ENCODE measurements at regions not wholly inside any gene's neighbourhood (a gene's known extent, or its start where the extent isn't known, plus 50 kb on each side); places are given as distances from the start of the nearest gene placed in this dataset.

GRCh38 chr10:130627346-130628045 lies 491.3 kb downstream of the GLRX3 start:
- intact Hi-C loops (cut with DNase I; ENCODE audit: low total_unique reads): no loop called here
- H3K36me3 ChIP-seq: no peaks in the 10 kb centered on the region
- TF ChIP-seq POLR2A (IDR thresholded peaks at IDR 0.05) (no peak), POLR2AphosphoS5 (IDR thresholded peaks at IDR 0.05) (no peak), CTCF (IDR thresholded peaks at IDR 0.05) (no peak)
- peaks cover 0 to 4% of the 10 kb centered on the region in 2 donors for H3K27me3 ChIP-seq
- no peak overlapping the region for H3K4me3 ChIP-seq
- H3K27ac ChIP-seq: no peak overlapping the region
- no peaks in the 10 kb centered on the region for H3K4me1 ChIP-seq
- DNase-seq (ENCODE audit: low spot score in 2 of 2): no peak
- H3K9me3 ChIP-seq: peaks cover 0 to 11% of the 10 kb centered on the region in 2 donors

- Histone ChIP-seq H3K27ac (no peak overlapping the region), H3K4me3 (no peak overlapping the region), H3K4me1 (no peaks in the 10 kb centered on the region), H3K36me3 (no peaks in the 10 kb centered on the region), H3K9me3 (peaks cover 0 to 18% of the 10 kb centered on the region in 2 donors), H3K27me3 (peaks cover 0 to 9% of the 10 kb centered on the region in 2 donors)
- intact Hi-C loops (cut with DNase I; ENCODE audit: low total_unique reads): no loop called here
- no peak for DNase-seq (ENCODE audit: low spot score in 2 of 2)
- TF ChIP-seq POLR2AphosphoS5 (IDR thresholded peaks at IDR 0.05) (no peak), POLR2A (IDR thresholded peaks at IDR 0.05) (no peak)
Observed at GRCh38 chr10:130630135-130630534, 493.9 kb downstream of the GLRX3 start.

- TF ChIP-seq CTCF (IDR thresholded peaks at IDR 0.05) (no peak), POLR2AphosphoS5 (IDR thresholded peaks at IDR 0.05) (no peak), POLR2A (IDR thresholded peaks at IDR 0.05) (no peak)
- Histone ChIP-seq H3K9me3 (peaks cover 0 to 7% of the 10 kb centered on the region in 2 donors), H3K27ac (no peak overlapping the region), H3K4me3 (no peak overlapping the region), H3K4me1 (no peaks in the 10 kb centered on the region), H3K36me3 (no peaks in the 10 kb centered on the region), H3K27me3 (peaks cover 0 to 16% of the 10 kb centered on the region in 2 donors)
- DNase-seq (ENCODE audit: low spot score in 2 of 2): no peak
- intact Hi-C loops (cut with DNase I; ENCODE audit: low total_unique reads): no loop called here
Observed at GRCh38 chr10:130631142-130632096, 495.2 kb downstream of the GLRX3 start.

GRCh38 chr10:130634816-130635215 lies 498.6 kb downstream of the GLRX3 start:
- intact Hi-C loops (cut with DNase I; ENCODE audit: low total_unique reads): no loop called here

GRCh38 chr10:130635528-130635927 lies 499.3 kb downstream of the GLRX3 start:
- no peaks in the 10 kb centered on the region for H3K4me1 ChIP-seq
- no peaks in the 10 kb centered on the region for H3K36me3 ChIP-seq
- DNase-seq (ENCODE audit: low spot score in 2 of 2): no peak
- peaks cover 0 to 7% of the 10 kb centered on the region in 2 donors for H3K9me3 ChIP-seq
- H3K27ac ChIP-seq: no peak overlapping the region
- peaks cover 0 to 22% of the 10 kb centered on the region in 2 donors for H3K27me3 ChIP-seq
- intact Hi-C loops (cut with DNase I; ENCODE audit: low total_unique reads): no loop called here
- TF ChIP-seq POLR2A (IDR thresholded peaks at IDR 0.05): no peak
- no peak for TF ChIP-seq POLR2AphosphoS5 (IDR thresholded peaks at IDR 0.05)
- TF ChIP-seq CTCF (IDR thresholded peaks at IDR 0.05): no peak
- no peak overlapping the region for H3K4me3 ChIP-seq

More at GRCh38 chr10:130634816-130635215, 498.6 kb downstream of the GLRX3 start:
- Histone ChIP-seq H3K36me3 (no peaks in the 10 kb centered on the region), H3K9me3 (peaks cover 0 to 7% of the 10 kb centered on the region in 2 donors), H3K4me1 (no peaks in the 10 kb centered on the region), H3K27me3 (peaks cover 0 to 22% of the 10 kb centered on the region in 2 donors), H3K27ac (no peak overlapping the region), H3K4me3 (no peak overlapping the region)
- TF ChIP-seq POLR2AphosphoS5 (IDR thresholded peaks at IDR 0.05) (no peak), POLR2A (IDR thresholded peaks at IDR 0.05) (no peak), CTCF (IDR thresholded peaks at IDR 0.05) (no peak)
- DNase-seq (ENCODE audit: low spot score in 2 of 2): no peak
